Neural cell (in vitro differentiated cells): ENCODE measurements at regions not wholly inside any gene's neighbourhood (a gene's known extent, or its start where the extent isn't known, plus 50 kb on each side); places are given as distances from the start of the nearest gene placed in this dataset.

Experiments used
- H2AFZ ChIP-seq: fragments of 200-600, 300-800 bp; sonication (generic), shearing (Covaris generic); 2 replicates; pipeline ENCODE4 v1.6.0; 2014; ENCODE audit warnings: low read depth, mild to moderate bottlenecking, antibody characterized with exemption, low read length, moderate library complexity
- H3F3A ChIP-seq: fragments of 200-600 bp; shearing (Covaris generic); 2 replicates; pipeline ENCODE4 v1.6.1; 2016; ENCODE audit warnings: mild to moderate bottlenecking, moderate library complexity, mixed read lengths, antibody characterized with exemption, low read length; ENCODE audit not compliant: insufficient read depth, poor library complexity, severe bottlenecking
- H3K27ac ChIP-seq: fragments of 200-600, 300-800 bp; sonication (generic), shearing (Covaris generic); 2 replicates; pipeline ENCODE4 v1.5.1; 2014; ENCODE audit warnings: mild to moderate bottlenecking, low read length, moderate library complexity
- H3K27me3 ChIP-seq: fragments of 300-800, 200-600 bp; sonication (generic), shearing (Covaris generic); 2 replicates; pipeline ENCODE4 v1.6.0; 2014; ENCODE audit warnings: mild to moderate bottlenecking, low read depth, low read length, moderate library complexity; ENCODE audit not compliant: insufficient read depth
- H3K36me3 ChIP-seq: fragments of 300-800, 200-600 bp; sonication (generic), shearing (Covaris generic); 2 replicates; pipeline ENCODE4 v1.5.1; 2014; ENCODE audit warnings: mild to moderate bottlenecking, antibody characterized with exemption, low read length, moderate library complexity; ENCODE audit not compliant: insufficient read depth
- H3K4me2 ChIP-seq: fragments of 300-800, 200-600 bp; sonication (generic), shearing (Covaris generic); 2 replicates; pipeline ENCODE4 v1.6.0; 2014; ENCODE audit warnings: mild to moderate bottlenecking, low read length
- H3K4me3 ChIP-seq: fragments of 300-800, 200-600 bp; sonication (generic), shearing (Covaris generic); 2 replicates; pipeline ENCODE4 v1.5.1; 2014; ENCODE audit warnings: mild to moderate bottlenecking, low read length, moderate library complexity
- H3K79me2 ChIP-seq: fragments of 200-600 bp; shearing (Covaris generic); replicated peaks from 2 replicates; pipeline ENCODE4 v1.6.0; 2014; ENCODE audit warnings: mild to moderate bottlenecking, low read length, moderate library complexity; ENCODE audit not compliant: insufficient read depth
- H3K9ac ChIP-seq: fragments of 300-800, 200-600 bp; sonication (generic), shearing (Covaris generic); 2 replicates; pipeline ENCODE4 v1.6.1; 2016; ENCODE audit warnings: mild to moderate bottlenecking, low read length, mixed read lengths
- H3K9me2 ChIP-seq: fragments of 200-600 bp; shearing (Covaris generic); 2 replicates; pipeline ENCODE4 v1.6.1; 2016; ENCODE audit warnings: mild to moderate bottlenecking, low read length, mixed read lengths; ENCODE audit not compliant: insufficient read depth
- H3K9me3 ChIP-seq: fragments of 200-600, 300-800 bp; sonication (generic), shearing (Covaris generic); 2 replicates; pipeline ENCODE4 v1.6.1; 2016; ENCODE audit warnings: mild to moderate bottlenecking, mixed run types, low read length, moderate library complexity, mixed read lengths
- H4K20me1 ChIP-seq: fragments of 200-600 bp; shearing (Covaris generic); 2 replicates; pipeline ENCODE4 v1.6.1; 2016; ENCODE audit warnings: mild to moderate bottlenecking, mixed run types; ENCODE audit not compliant: insufficient read depth
- EP300 ChIP-seq: fragments of 450-650 bp; conservative IDR thresholded peaks from 2 replicates; pipeline ENCODE4 v1.6.1; 2014; ENCODE audit warnings: antibody characterized with exemption, mild to moderate bottlenecking, moderate library complexity; ENCODE audit not compliant: poor library complexity, severe bottlenecking
- EZH2 ChIP-seq: fragments of 200-600, 300-800 bp; shearing (Covaris generic), sonication (generic); IDR thresholded peaks from 2 replicates; pipeline ENCODE4 v1.6.1; 2014; ENCODE audit warnings: antibody characterized with exemption, low read length, borderline replicate concordance, mild to moderate bottlenecking; ENCODE audit not compliant: insufficient read depth, poor library complexity, severe bottlenecking
- MXI1 ChIP-seq: fragments of 450-650 bp; conservative IDR thresholded peaks from 2 replicates; pipeline ENCODE4 v1.6.1; 2014; ENCODE audit warnings: antibody characterized with exemption, mild to moderate bottlenecking; ENCODE audit not compliant: poor library complexity, severe bottlenecking
- POLR2AphosphoS5 ChIP-seq: IDR thresholded peaks from 2 replicates; pipeline ENCODE4 v1.6.1; 2012
- TAF1 ChIP-seq: IDR thresholded peaks from 2 replicates; pipeline ENCODE4 v1.6.1; 2012; ENCODE audit warnings: low read depth
- TF ChIP-seq, protein P1 (sequence below): IDR thresholded peaks from 2 replicates; pipeline ENCODE4 v1.6.1; 2012; ENCODE audit warnings: borderline replicate concordance

DNA sequence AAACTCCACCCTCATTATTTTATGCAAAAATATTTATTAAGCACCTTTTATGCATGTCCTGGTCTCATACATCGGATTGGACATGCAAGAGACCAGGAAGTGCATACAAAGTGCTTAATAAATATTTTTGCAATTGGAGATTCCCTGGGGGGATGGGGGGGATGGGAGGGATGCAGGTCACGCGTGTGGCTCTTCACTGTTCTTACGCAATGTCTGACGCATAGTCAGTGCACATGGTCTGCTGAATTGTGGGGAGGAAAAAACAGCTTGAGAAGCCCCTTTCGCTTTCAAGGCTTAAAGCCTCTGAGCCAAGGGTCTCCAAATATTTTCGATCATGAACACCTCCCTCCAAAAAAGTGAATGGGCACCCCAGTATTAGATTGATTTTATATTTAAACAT is 96.7 kb upstream of the XYLT1 start:
- H3K9ac ChIP-seq: no peak overlapping the region
- TF ChIP-seq EZH2: no peak
- H3F3A ChIP-seq: no peaks in the 10 kb centered on the region
- no peaks in the 10 kb centered on the region for H3K27me3 ChIP-seq
- no peaks in the 10 kb centered on the region for H3K79me2 ChIP-seq
- no peak overlapping the region for H3K4me2 ChIP-seq
- H3K27ac ChIP-seq: no peak overlapping the region
- no peak overlapping the region for H3K4me3 ChIP-seq
- H3K9me3 ChIP-seq: no peaks in the 10 kb centered on the region
- no peaks in the 10 kb centered on the region for H3K36me3 ChIP-seq
- no peaks in the 10 kb centered on the region for H4K20me1 ChIP-seq
- no peak overlapping the region for H2AFZ ChIP-seq
- no peaks in the 10 kb centered on the region for H3K9me2 ChIP-seq

DNA sequence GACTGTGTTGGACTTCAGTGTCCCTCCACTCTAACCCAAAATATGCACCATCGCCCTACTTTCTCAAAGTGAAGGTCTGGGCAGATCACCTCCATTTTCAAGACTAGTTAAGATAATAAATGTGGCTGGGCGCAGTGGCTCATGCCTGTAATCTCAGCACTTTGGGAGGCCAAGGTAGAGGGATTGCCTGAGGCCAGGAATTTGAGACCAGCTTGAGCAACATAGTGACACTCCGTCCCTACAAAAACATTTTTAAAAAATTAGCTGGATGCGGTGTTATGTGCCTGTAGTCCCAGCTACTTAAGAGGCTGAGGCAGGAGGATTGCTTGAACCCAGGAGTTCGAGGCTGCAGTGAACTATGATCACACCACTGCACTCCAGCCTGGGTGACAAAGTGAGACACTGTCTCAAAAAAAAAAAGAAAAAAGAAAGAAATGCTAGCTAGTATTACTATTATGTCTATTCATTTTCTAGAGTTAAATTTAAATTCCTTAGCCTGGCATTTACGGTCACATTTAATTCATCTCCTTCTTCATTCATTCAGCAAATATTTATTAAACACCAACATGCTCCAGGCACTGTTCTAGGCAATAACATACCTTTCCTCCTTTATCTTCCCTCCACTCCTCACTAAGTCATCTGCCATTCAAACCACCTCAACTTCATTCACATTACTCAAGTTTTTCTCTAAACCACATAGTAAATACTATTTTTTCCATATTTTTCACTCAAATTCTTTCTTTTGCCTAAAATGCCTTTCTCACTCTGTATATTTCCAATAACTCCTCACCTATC is 96.1 kb upstream of the XYLT1 start:
- Histone ChIP-seq H3K4me2 (no peak overlapping the region), H2AFZ (no peak overlapping the region), H3K27ac (no peak overlapping the region), H3K9ac (no peak overlapping the region), H3K9me3 (no peaks in the 10 kb centered on the region), H3K36me3 (no peaks in the 10 kb centered on the region), H3K9me2 (no peaks in the 10 kb centered on the region), H3K27me3 (no peaks in the 10 kb centered on the region), H3K4me3 (no peak overlapping the region), H4K20me1 (no peaks in the 10 kb centered on the region), H3F3A (no peaks in the 10 kb centered on the region), H3K79me2 (no peaks in the 10 kb centered on the region)
- TF ChIP-seq POLR2AphosphoS5: no peak

DNA sequence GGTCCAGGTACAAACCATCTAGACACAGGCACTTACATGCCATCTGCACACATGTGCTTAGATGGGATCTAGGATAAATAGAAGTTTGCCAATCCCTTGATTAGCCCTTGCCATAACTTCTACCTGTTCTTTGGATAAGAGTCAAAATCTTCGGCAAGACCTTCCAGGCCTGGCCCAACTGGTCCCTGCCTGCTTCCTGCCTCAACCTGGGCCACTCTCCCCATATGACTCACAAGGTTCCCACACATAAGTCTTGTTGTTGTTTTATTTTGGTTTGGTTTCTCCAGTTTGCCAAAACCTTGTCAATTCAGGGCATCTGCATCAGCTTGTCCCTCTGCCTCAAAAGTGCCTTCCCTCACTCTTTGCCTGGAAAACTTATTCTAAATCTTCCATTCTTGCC is 95.3 kb upstream of the XYLT1 start:
- no peaks in the 10 kb centered on the region for H3K36me3 ChIP-seq
- no peak overlapping the region for H3K4me2 ChIP-seq
- TF ChIP-seq EZH2 (no peak), POLR2AphosphoS5 (no peak), TAF1 (no peak), EP300 (no peak), MXI1 (no peak)
- TF ChIP-seq, protein P1, sequence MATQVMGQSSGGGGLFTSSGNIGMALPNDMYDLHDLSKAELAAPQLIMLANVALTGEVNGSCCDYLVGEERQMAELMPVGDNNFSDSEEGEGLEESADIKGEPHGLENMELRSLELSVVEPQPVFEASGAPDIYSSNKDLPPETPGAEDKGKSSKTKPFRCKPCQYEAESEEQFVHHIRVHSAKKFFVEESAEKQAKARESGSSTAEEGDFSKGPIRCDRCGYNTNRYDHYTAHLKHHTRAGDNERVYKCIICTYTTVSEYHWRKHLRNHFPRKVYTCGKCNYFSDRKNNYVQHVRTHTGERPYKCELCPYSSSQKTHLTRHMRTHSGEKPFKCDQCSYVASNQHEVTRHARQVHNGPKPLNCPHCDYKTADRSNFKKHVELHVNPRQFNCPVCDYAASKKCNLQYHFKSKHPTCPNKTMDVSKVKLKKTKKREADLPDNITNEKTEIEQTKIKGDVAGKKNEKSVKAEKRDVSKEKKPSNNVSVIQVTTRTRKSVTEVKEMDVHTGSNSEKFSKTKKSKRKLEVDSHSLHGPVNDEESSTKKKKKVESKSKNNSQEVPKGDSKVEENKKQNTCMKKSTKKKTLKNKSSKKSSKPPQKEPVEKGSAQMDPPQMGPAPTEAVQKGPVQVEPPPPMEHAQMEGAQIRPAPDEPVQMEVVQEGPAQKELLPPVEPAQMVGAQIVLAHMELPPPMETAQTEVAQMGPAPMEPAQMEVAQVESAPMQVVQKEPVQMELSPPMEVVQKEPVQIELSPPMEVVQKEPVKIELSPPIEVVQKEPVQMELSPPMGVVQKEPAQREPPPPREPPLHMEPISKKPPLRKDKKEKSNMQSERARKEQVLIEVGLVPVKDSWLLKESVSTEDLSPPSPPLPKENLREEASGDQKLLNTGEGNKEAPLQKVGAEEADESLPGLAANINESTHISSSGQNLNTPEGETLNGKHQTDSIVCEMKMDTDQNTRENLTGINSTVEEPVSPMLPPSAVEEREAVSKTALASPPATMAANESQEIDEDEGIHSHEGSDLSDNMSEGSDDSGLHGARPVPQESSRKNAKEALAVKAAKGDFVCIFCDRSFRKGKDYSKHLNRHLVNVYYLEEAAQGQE: no peak
- H3F3A ChIP-seq: no peaks in the 10 kb centered on the region
- H4K20me1 ChIP-seq: no peaks in the 10 kb centered on the region
- H3K9ac ChIP-seq: no peak overlapping the region
- no peaks in the 10 kb centered on the region for H3K9me3 ChIP-seq
- no peak overlapping the region for H2AFZ ChIP-seq
- H3K4me3 ChIP-seq: no peak overlapping the region
- no peaks in the 10 kb centered on the region for H3K27me3 ChIP-seq
- no peaks in the 10 kb centered on the region for H3K9me2 ChIP-seq
- no peak overlapping the region for H3K27ac ChIP-seq
- no peaks in the 10 kb centered on the region for H3K79me2 ChIP-seq
